ENCODE measurements at regions not wholly inside any gene's neighbourhood (a gene's known extent, or its start where the extent isn't known, plus 50 kb on each side); places are given as distances from the start of the nearest gene placed in this dataset.

DNA sequence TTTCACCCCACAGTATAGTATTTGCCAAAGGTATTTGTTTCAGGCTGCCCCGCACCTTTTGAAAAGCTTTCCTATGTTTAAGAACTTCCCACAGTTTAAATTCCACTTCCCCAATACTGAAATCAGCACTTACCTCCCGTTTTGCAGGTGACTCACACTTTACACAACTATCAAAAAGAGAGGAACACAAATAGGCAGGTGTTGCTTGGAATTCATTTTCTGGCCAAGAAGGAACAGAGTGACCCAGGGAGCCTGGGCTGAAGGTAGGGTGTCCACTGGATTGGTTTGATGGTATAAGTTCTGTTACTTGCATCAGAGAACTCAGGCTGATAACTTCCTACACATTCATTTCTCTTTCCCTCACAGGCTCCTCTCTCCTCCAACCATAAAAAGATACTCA, 60.1 kb upstream of the SLC30A5 start:
- H3K27ac ChIP-seq (ENCODE audit: extremely low read depth, low read depth, low read length): no peak overlapping the region
- intact Hi-C loops (cut with micrococcal nuclease) (no loop called here), in situ Hi-C loops (cut with MboI) (no loop called here)
- no peak overlapping the region for H3K9ac ChIP-seq (ENCODE audit: insufficient read depth in 1 of 2, low read depth in 2 of 2, low read length in 2 of 2)
- ChIA-PET POLR2A (interaction anchor here (1.0 kb wide), 1 partner anchor 15 kb away, joined by 3 read pairs; no protein-coding TSS in a partner anchor), CTCF (ENCODE audit: low intra/inter-chr PET ratio) (no interaction called here)
- no peak overlapping the region for H3K4me3 ChIP-seq
- 35% methylated on average over 2 of the region's 2 CpGs for WGBS (ENCODE audit: insufficient coverage, low coverage, missing lambda C conversion rate)
- H3K9me1 ChIP-seq (ENCODE audit: control insufficient read depth, insufficient read depth, low read length): no peaks in the 10 kb centered on the region
- H3K36me3 ChIP-seq (ENCODE audit: control insufficient read depth, insufficient read depth, low read length): no peaks in the 10 kb centered on the region
- FAIRE-seq (no peak), DNase-seq (ENCODE audit: extremely low read depth in 1 of 4, low spot score in 3 of 4) (no peak), ATAC-seq (no peak)
- BruUV-seq (replicated peaks): no TSS peak
- peaks cover 0 to 2% of the 10 kb centered on the region in 2 experiments; a peak in 1 of 5 replicates for H3K4me1 ChIP-seq (replicated peaks in 1 of 2; ENCODE audit: control insufficient read depth in 2 of 2, insufficient read depth in 2 of 2, low read length in 2 of 2)
- H4K20me1 ChIP-seq (replicated peaks; ENCODE audit: control insufficient read depth, insufficient read depth, low read length): no peaks in the 10 kb centered on the region
- no peak overlapping the region for H3K4me2 ChIP-seq (ENCODE audit: insufficient read depth, low read length)
- no peaks in the 10 kb centered on the region for H3K27me3 ChIP-seq (ENCODE audit: control insufficient read depth in 2 of 2, insufficient read depth in 2 of 2, low read length in 2 of 2)
- no peak overlapping the region for H2AFZ ChIP-seq (ENCODE audit: low read depth, low read length)
- H3K79me2 ChIP-seq (ENCODE audit: control insufficient read depth, insufficient read depth, low read length): no peaks in the 10 kb centered on the region
- no peaks in the 10 kb centered on the region for H3K9me3 ChIP-seq (replicated peaks; ENCODE audit: control insufficient read depth, insufficient read depth, low read depth, low read length)
- TF ChIP-seq HOXB6 (CRISPR knock-in tag; IDR thresholded peaks at IDR 0.05; ENCODE audit: borderline replicate concordance) (no peak), ZNF354B (CRISPR knock-in tag; IDR thresholded peaks at IDR 0.05) (no peak), ZNF57 (CRISPR knock-in tag; IDR thresholded peaks at IDR 0.05) (no peak), GATAD2A (IDR thresholded peaks at IDR 0.05) (no peak), ZNF79 (CRISPR knock-in tag; IDR thresholded peaks at IDR 0.05; ENCODE audit: low read depth) (no peak), HDAC3 (IDR thresholded peaks at IDR 0.05; ENCODE audit: borderline replicate concordance, partially characterized antibody) (no peak), PRPF4 (IDR thresholded peaks at IDR 0.05; ENCODE audit: insufficient read depth, low read depth, low read length, poor library complexity, severe bottlenecking) (no peak), HNRNPL (IDR thresholded peaks at IDR 0.05; ENCODE audit: low read depth, low read length) (no peak), HNRNPK (IDR thresholded peaks at IDR 0.05; ENCODE audit: low read depth, low read length, poor library complexity, severe bottlenecking) (no peak), ZNF12 (CRISPR knock-in tag; IDR thresholded peaks at IDR 0.05) (no peak), ATF7 (IDR thresholded peaks at IDR 0.05) (no peak), ZNF699 (CRISPR knock-in tag; IDR thresholded peaks at IDR 0.05; ENCODE audit: insufficient replicate concordance) (no peak), SLC30A9 (CRISPR knock-in tag; IDR thresholded peaks at IDR 0.05) (no peak), CBX8 (IDR thresholded peaks at IDR 0.05; ENCODE audit: borderline replicate concordance, extremely low read depth, low read depth, low read length, poor library complexity, severe bottlenecking) (no peak), HDGF (IDR thresholded peaks at IDR 0.05) (no peak), SREBF1 (IDR thresholded peaks at IDR 0.05; ENCODE audit: borderline replicate concordance, low read depth, low read length) (no peak)
- TF ChIP-seq, protein P1, sequence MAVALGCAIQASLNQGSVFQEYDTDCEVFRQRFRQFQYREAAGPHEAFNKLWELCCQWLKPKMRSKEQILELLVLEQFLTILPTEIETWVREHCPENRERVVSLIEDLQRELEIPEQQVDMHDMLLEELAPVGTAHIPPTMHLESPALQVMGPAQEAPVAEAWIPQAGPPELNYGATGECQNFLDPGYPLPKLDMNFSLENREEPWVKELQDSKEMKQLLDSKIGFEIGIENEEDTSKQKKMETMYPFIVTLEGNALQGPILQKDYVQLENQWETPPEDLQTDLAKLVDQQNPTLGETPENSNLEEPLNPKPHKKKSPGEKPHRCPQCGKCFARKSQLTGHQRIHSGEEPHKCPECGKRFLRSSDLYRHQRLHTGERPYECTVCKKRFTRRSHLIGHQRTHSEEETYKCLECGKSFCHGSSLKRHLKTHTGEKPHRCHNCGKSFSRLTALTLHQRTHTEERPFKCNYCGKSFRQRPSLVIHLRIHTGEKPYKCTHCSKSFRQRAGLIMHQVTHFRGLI (CRISPR knock-in tag; IDR thresholded peaks at IDR 0.05): no peak
- TF ChIP-seq, protein P2, sequence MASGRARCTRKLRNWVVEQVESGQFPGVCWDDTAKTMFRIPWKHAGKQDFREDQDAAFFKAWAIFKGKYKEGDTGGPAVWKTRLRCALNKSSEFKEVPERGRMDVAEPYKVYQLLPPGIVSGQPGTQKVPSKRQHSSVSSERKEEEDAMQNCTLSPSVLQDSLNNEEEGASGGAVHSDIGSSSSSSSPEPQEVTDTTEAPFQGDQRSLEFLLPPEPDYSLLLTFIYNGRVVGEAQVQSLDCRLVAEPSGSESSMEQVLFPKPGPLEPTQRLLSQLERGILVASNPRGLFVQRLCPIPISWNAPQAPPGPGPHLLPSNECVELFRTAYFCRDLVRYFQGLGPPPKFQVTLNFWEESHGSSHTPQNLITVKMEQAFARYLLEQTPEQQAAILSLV (tag; IDR thresholded peaks at IDR 0.05): no peak
- TF ChIP-seq, protein P3, sequence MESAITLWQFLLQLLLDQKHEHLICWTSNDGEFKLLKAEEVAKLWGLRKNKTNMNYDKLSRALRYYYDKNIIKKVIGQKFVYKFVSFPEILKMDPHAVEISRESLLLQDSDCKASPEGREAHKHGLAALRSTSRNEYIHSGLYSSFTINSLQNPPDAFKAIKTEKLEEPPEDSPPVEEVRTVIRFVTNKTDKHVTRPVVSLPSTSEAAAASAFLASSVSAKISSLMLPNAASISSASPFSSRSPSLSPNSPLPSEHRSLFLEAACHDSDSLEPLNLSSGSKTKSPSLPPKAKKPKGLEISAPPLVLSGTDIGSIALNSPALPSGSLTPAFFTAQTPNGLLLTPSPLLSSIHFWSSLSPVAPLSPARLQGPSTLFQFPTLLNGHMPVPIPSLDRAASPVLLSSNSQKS (CRISPR knock-in tag; IDR thresholded peaks at IDR 0.05): no peak

Data from K562 (cell line).